Endothelial cell of umbilical vein (primary cell): ENCODE measurements at regions not wholly inside any gene's neighbourhood (a gene's known extent, or its start where the extent isn't known, plus 50 kb on each side); places are given as distances from the start of the nearest gene placed in this dataset.

Experiments
- BruUV-seq: library from RNA; stranded (reverse); fragments of 400-500 nt; replicated peaks from 2 replicates; lab custom pipeline; 2021; lab: Mats Ljungman, UMichigan
- CTCF ChIA-PET: fragments of 300-600, 350-600 bp; sonication (Branson Sonifier 250); formaldehyde crosslinking; loops from one replicate; lab custom pipeline; 2021; ENCODE audit warnings: antibody characterized with exemption, inconsistent platforms; lab: Charles Lee
- POLR2A ChIA-PET: fragments of 300-600, 350-600 bp; sonication (Branson Sonifier 250); formaldehyde crosslinking; loops from one replicate; lab custom pipeline; 2021; ENCODE audit warnings: antibody characterized with exemption, inconsistent platforms; lab: Charles Lee
- DNase-seq: peaks from one replicate; pipeline ENCODE4 v3.0.0-alpha.2; 2011; ENCODE audit warnings: low read depth, low spot score
- FAIRE-seq: peaks from 2 replicates; lab custom pipeline; 2011; peaks lifted over from hg19 to GRCh38; lab: Jason Lieb, UNC
- H2AFZ ChIP-seq: 2 replicates; pipeline ENCODE4 v1.6.0; 2012; ENCODE audit warnings: low read depth, low read length, control low read depth, inconsistent platforms
- H3K27ac ChIP-seq: 2 replicates; pipeline ENCODE4 v1.5.1; 2011; ENCODE audit warnings: low read depth, mild to moderate bottlenecking, control low read depth, low read length, moderate library complexity; ENCODE audit not compliant: insufficient read depth
- H3K27me3 ChIP-seq, 2 experiments: 2 replicates each; pipeline versions ENCODE4 v1.6.0 to v1.6.1; 2011; ENCODE audit warnings: low read length in 2 of 2, mixed read lengths in 1 of 2; ENCODE audit not compliant: control insufficient read depth in 2 of 2, insufficient read depth in 2 of 2
- H3K36me3 ChIP-seq, 2 experiments: 2 replicates in 1 of 2; 3 replicates in 1 of 2; pipeline ENCODE4 v1.5.1; 2011; ENCODE audit warnings: low read length in 2 of 2, mild to moderate bottlenecking in 1 of 2, moderate library complexity in 1 of 2; ENCODE audit not compliant: control insufficient read depth in 2 of 2, insufficient read depth in 2 of 2; ENCODE audit errors: extremely low read depth in 1 of 2
- H3K4me1 ChIP-seq: 3 replicates; pipeline ENCODE4 v1.5.1; 2011; ENCODE audit warnings: mild to moderate bottlenecking, low read length; ENCODE audit not compliant: control insufficient read depth, insufficient read depth; ENCODE audit errors: extremely low read depth
- H3K4me2 ChIP-seq: 2 replicates; pipeline ENCODE4 v1.6.1; 2011; ENCODE audit warnings: low read length, control low read depth, mixed read lengths; ENCODE audit not compliant: insufficient read depth
- H3K4me3 ChIP-seq, 3 experiments: fragments of 200-600 bp in 1 of 3; sonication (generic), shearing (Covaris generic) in 1 of 3; replicated peaks in 1 of 3; 2 replicates each; pipeline ENCODE4 v1.5.1; 2011 to 2016; ENCODE audit warnings: control low read depth in 3 of 3, low read length in 3 of 3, mild to moderate bottlenecking in 2 of 3, inconsistent platforms in 1 of 3, low read depth in 1 of 3, moderate library complexity in 1 of 3; ENCODE audit not compliant: insufficient read depth in 1 of 3
- H3K79me2 ChIP-seq: 2 replicates; pipeline ENCODE4 v1.6.0; 2012; ENCODE audit warnings: low read length, inconsistent platforms; ENCODE audit not compliant: control insufficient read depth, insufficient read depth
- H3K9ac ChIP-seq: replicated peaks from 2 replicates; pipeline ENCODE3; 2011; ENCODE audit warnings: low read length, control low read depth; ENCODE audit not compliant: insufficient read depth; ENCODE audit errors: extremely low read depth
- H3K9me1 ChIP-seq: replicated peaks from 3 replicates; pipeline ENCODE4 v1.6.0; 2011; ENCODE audit warnings: mild to moderate bottlenecking, low read length; ENCODE audit not compliant: control insufficient read depth, insufficient read depth; ENCODE audit errors: extremely low read depth
- H3K9me3 ChIP-seq: replicated peaks from 2 replicates; pipeline ENCODE4 v1.5.1; 2012; ENCODE audit warnings: low read length, inconsistent platforms; ENCODE audit not compliant: control insufficient read depth, insufficient read depth
- H4K20me1 ChIP-seq: replicated peaks from 2 replicates; pipeline ENCODE3; 2011; ENCODE audit warnings: mild to moderate bottlenecking, low read length; ENCODE audit not compliant: control insufficient read depth, insufficient read depth; ENCODE audit errors: extremely low read depth
- EZH2 ChIP-seq: IDR thresholded peaks from 2 replicates; pipeline ENCODE4 v1.6.1; 2012; ENCODE audit warnings: borderline replicate concordance, low read depth, mild to moderate bottlenecking, moderate library complexity, low read length, inconsistent platforms; ENCODE audit not compliant: severe bottlenecking
- FOS ChIP-seq: IDR thresholded peaks from 2 replicates; pipeline ENCODE4 v1.6.1; 2011; ENCODE audit warnings: mild to moderate bottlenecking, low read length, moderate library complexity, borderline replicate concordance; ENCODE audit not compliant: insufficient read depth
- GATA2 ChIP-seq: IDR thresholded peaks from 2 replicates; pipeline ENCODE4 v1.7.0; 2011; ENCODE audit warnings: low read depth, mild to moderate bottlenecking, moderate library complexity, mixed read lengths, low read length; ENCODE audit not compliant: insufficient read length, insufficient read depth
- JUN ChIP-seq: IDR thresholded peaks from 2 replicates; pipeline ENCODE4 v1.6.1; 2011; ENCODE audit warnings: borderline replicate concordance, low read depth; ENCODE audit not compliant: insufficient read length, insufficient read depth
- MYC ChIP-seq: IDR thresholded peaks from one replicate; pipeline ENCODE4 v1.6.1; 2011; ENCODE audit warnings: mild to moderate bottlenecking, low read depth, low read length
- POLR2A ChIP-seq: IDR thresholded peaks from 2 replicates; pipeline ENCODE4 v1.6.1; 2012; ENCODE audit warnings: low read depth, mild to moderate bottlenecking, control low read depth, low read length
- POLR2AphosphoS5 ChIP-seq: IDR thresholded peaks from 2 replicates; pipeline ENCODE4 v1.6.1; 2012; ENCODE audit warnings: low read depth, mild to moderate bottlenecking, control low read depth, low read length, moderate library complexity; ENCODE audit not compliant: insufficient read depth
- dilution Hi-C: fragments of 300-500 bp; cut with MboI; formaldehyde crosslinking; loops from one replicate; pipeline ENCODE4 v1.15.0; 2019; ENCODE audit warnings: low sequenced_read_pairs; ENCODE audit not compliant: extremely low pct_ligation_motif_present
- intact Hi-C: fragments of 100-400 bp; cut with micrococcal nuclease; formaldehyde crosslinking; loops from one replicate; pipeline ENCODE4 v1.10.0; 2022
- TF ChIP-seq, protein P1 (sequence below): IDR thresholded peaks from 2 replicates; pipeline ENCODE4 v1.6.1; 2011; ENCODE audit not compliant: insufficient read depth, insufficient read length
- TF ChIP-seq, protein P2 (sequence below), 2 donors: IDR thresholded peaks; 1 replicate in 1 of 2; 2 replicates in 1 of 2; pipeline ENCODE4 v1.5.1; 2011; ENCODE audit warnings: low read length in 2 of 2, mild to moderate bottlenecking in 2 of 2, moderate library complexity in 2 of 2, control low read depth in 1 of 2, inconsistent platforms in 1 of 2, low read depth in 1 of 2; ENCODE audit not compliant: insufficient read depth in 1 of 2; ENCODE audit errors: extremely low read depth in 1 of 2

DNA sequence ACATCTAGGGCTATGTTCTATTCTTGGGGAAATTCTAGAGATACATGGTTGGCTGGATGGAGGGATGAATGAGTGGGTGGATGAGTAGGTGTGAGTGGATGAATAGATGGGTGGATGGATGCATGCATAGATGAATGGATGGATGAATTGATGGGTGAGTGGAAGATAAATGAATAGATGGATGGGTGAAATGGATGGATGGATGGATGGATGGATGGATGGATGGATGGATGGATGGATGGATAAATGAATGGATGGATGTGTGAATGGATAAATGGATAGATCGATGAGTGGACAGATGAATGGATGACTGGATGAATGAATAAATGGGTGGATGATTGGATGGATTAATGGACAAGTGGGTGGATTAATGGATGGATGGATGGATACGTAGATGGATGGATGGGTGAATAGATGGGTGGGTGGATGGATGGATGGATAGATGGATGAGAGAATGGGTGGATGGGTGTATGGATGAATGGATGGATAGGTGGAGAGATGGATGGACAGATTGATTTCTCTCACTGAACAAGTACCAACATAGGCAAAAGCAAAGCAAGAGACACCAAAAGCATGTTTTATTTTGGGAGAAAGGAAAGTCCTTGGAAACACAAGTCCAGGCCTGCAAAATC lies 143.2 kb downstream of the TSHZ3 start:
- BruUV-seq, result no TSS peak
- FAIRE-seq, result no peak
- dilution Hi-C loops (no loop called here), intact Hi-C loops (no loop called here)
- Histone ChIP-seq H3K9me1 (no peaks in the 10 kb centered on the region), H3K4me1 (no peaks in the 10 kb centered on the region), H3K9ac (no peak overlapping the region), H3K27ac (no peak overlapping the region), H3K4me2 (no peak overlapping the region), H3K4me3 (no peak overlapping the region), H3K36me3 (no peaks in the 10 kb centered on the region), H3K79me2 (no peaks in the 10 kb centered on the region), H2AFZ (no peak overlapping the region), H4K20me1 (no peaks in the 10 kb centered on the region), H3K27me3 (no peaks in the 10 kb centered on the region), H3K9me3 (peaks cover 2% of the 10 kb centered on the region)
- TF ChIP-seq, protein P1, sequence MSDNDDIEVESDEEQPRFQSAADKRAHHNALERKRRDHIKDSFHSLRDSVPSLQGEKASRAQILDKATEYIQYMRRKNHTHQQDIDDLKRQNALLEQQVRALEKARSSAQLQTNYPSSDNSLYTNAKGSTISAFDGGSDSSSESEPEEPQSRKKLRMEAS, result no peak
- no peak for TF ChIP-seq EZH2
- no peak for TF ChIP-seq GATA2
- TF ChIP-seq POLR2A, result no peak
- TF ChIP-seq, protein P2, sequence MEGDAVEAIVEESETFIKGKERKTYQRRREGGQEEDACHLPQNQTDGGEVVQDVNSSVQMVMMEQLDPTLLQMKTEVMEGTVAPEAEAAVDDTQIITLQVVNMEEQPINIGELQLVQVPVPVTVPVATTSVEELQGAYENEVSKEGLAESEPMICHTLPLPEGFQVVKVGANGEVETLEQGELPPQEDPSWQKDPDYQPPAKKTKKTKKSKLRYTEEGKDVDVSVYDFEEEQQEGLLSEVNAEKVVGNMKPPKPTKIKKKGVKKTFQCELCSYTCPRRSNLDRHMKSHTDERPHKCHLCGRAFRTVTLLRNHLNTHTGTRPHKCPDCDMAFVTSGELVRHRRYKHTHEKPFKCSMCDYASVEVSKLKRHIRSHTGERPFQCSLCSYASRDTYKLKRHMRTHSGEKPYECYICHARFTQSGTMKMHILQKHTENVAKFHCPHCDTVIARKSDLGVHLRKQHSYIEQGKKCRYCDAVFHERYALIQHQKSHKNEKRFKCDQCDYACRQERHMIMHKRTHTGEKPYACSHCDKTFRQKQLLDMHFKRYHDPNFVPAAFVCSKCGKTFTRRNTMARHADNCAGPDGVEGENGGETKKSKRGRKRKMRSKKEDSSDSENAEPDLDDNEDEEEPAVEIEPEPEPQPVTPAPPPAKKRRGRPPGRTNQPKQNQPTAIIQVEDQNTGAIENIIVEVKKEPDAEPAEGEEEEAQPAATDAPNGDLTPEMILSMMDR (IDR thresholded peaks at IDR 0.05; ENCODE audit: extremely low read depth in 1 of 2, insufficient read depth in 1 of 2, low read depth in 1 of 2, low read length in 2 of 2), result no peak
- TF ChIP-seq FOS, result no peak
- no peak for TF ChIP-seq JUN
- TF ChIP-seq POLR2AphosphoS5, result no peak
- no peak for TF ChIP-seq MYC
- ChIA-PET CTCF (interaction anchor here (1.4 kb wide), 1 partner anchor 12 kb away, joined by 4 read pairs; no protein-coding TSS in a partner anchor), POLR2A (no interaction called here)
- no peak for DNase-seq
